Lung (tissue), 11 donors: ENCODE measurements at regions not wholly inside any gene's neighbourhood (a gene's known extent, or its start where the extent isn't known, plus 50 kb on each side); places are given as distances from the start of the nearest gene placed in this dataset.

Experiments used
- ATAC-seq: fragments of 200-7000 bp; cut with Tn5 transposase; one replicate; pipeline ENCODE4 v1.9.1; 2020; ENCODE audit warnings: moderate number of reproducible peaks; ENCODE audit not compliant: insufficient read depth, low FRiP score
- DNase-seq, 3 donors: peaks; one replicate each; pipeline ENCODE4 v3.0.0-alpha.2; 2013 to 2017
- H3K27ac ChIP-seq, 2 donors: one replicate each; pipeline ENCODE4 v1.5.1; 2013; ENCODE audit warnings: mild to moderate bottlenecking in 2 of 2, moderate library complexity in 2 of 2, control low read depth in 1 of 2, inconsistent platforms in 1 of 2, low read depth in 1 of 2, low read length in 1 of 2
- H3K27me3 ChIP-seq, 3 donors: one replicate each; pipeline ENCODE4 v1.5.1; 2013; ENCODE audit warnings: low read length in 2 of 3; ENCODE audit not compliant: control insufficient read depth in 3 of 3, insufficient read depth in 3 of 3
- H3K36me3 ChIP-seq, 4 donors: one replicate each; pipeline ENCODE4 v1.5.1; 2013; ENCODE audit warnings: low read length in 4 of 4, mild to moderate bottlenecking in 1 of 4, moderate library complexity in 1 of 4; ENCODE audit not compliant: control insufficient read depth in 4 of 4, insufficient read depth in 4 of 4
- H3K4me1 ChIP-seq, 5 donors: one replicate each; pipeline ENCODE4 v1.5.1; 2013; ENCODE audit warnings: low read length in 5 of 5, mild to moderate bottlenecking in 2 of 5, moderate library complexity in 1 of 5; ENCODE audit not compliant: control insufficient read depth in 5 of 5, insufficient read depth in 5 of 5
- H3K4me3 ChIP-seq: one replicate; pipeline ENCODE4 v1.5.1; 2013; ENCODE audit warnings: mild to moderate bottlenecking, control low read depth, moderate library complexity
- H3K9ac ChIP-seq, 2 donors: one replicate each; pipeline ENCODE4 v1.5.1; 2013; ENCODE audit warnings: low read length in 2 of 2, control low read depth in 1 of 2; ENCODE audit not compliant: insufficient read depth in 1 of 2
- H3K9me3 ChIP-seq, 4 donors: one replicate each; pipeline ENCODE4 v1.5.1; 2013; ENCODE audit warnings: low read length in 3 of 4, mild to moderate bottlenecking in 1 of 4, moderate library complexity in 1 of 4; ENCODE audit not compliant: control insufficient read depth in 4 of 4, insufficient read depth in 3 of 4
- WGBS, 2 donors: extraction: QIAGEN DNeasy Blood & Tissue Kit; methylation state at CpG; one replicate each; pipeline ENCODE4 v1.1.7; 2013; 5-methylcytosine and 5-hydroxymethylcytosine counted together
- TF ChIP-seq, protein P1 (sequence below): IDR thresholded peaks from 2 replicates; pipeline ENCODE4 v1.5.1; 2012; ENCODE audit warnings: mild to moderate bottlenecking; ENCODE audit errors: control extremely low read depth, extremely low read depth
- donor health status: control.
- donor health status: control.
- donor health status: Bipolar disorder and iron deficiency.
- donor health status: healthy.
- donor health status: DM: yes; HTN: yes; CAD: no.

- Histone ChIP-seq H3K9me3 (peaks cover 0 to 2% (median 0%) of the 10 kb centered on the region in 4 donors), H3K27ac (no peak overlapping the region), H3K4me3 (no peak overlapping the region), H3K36me3 (no peaks in the 10 kb centered on the region), H3K9ac (no peak overlapping the region), H3K27me3 (no peaks in the 10 kb centered on the region), H3K4me1 (peaks cover 0 to 9% (median 0%) of the 10 kb centered on the region in 5 donors)
- no peak for ATAC-seq
- 81 to 88% methylated on average over 4 of the region's 4 CpGs for WGBS, 2 donors
- TF ChIP-seq, protein P1, sequence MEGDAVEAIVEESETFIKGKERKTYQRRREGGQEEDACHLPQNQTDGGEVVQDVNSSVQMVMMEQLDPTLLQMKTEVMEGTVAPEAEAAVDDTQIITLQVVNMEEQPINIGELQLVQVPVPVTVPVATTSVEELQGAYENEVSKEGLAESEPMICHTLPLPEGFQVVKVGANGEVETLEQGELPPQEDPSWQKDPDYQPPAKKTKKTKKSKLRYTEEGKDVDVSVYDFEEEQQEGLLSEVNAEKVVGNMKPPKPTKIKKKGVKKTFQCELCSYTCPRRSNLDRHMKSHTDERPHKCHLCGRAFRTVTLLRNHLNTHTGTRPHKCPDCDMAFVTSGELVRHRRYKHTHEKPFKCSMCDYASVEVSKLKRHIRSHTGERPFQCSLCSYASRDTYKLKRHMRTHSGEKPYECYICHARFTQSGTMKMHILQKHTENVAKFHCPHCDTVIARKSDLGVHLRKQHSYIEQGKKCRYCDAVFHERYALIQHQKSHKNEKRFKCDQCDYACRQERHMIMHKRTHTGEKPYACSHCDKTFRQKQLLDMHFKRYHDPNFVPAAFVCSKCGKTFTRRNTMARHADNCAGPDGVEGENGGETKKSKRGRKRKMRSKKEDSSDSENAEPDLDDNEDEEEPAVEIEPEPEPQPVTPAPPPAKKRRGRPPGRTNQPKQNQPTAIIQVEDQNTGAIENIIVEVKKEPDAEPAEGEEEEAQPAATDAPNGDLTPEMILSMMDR, result no peak
- DNase-seq, result no peak
These were observed 135.3 kb downstream of the YIPF5 start for GRCh38 chr5:144035046-144035740.

GRCh38 chr5:144036476-144036875, 134.0 kb downstream of the YIPF5 start:
- H3K27ac ChIP-seq, result no peak overlapping the region
- no peak for DNase-seq
- peaks cover 0 to 9% (median 0%) of the 10 kb centered on the region in 5 donors for H3K4me1 ChIP-seq
- H3K9ac ChIP-seq, result no peak overlapping the region
- no peak for ATAC-seq
- no peaks in the 10 kb centered on the region for H3K36me3 ChIP-seq
- TF ChIP-seq, protein P1, result no peak
- peaks cover 0 to 2% (median 0%) of the 10 kb centered on the region in 4 donors for H3K9me3 ChIP-seq
- H3K27me3 ChIP-seq, result no peaks in the 10 kb centered on the region
- no peak overlapping the region for H3K4me3 ChIP-seq
- WGBS, 2 donors, result 84 to 87% methylated on average over 3 of the region's 3 CpGs

GRCh38 chr5:144040615-144041305, 129.7 kb downstream of the YIPF5 start:
- Histone ChIP-seq H3K27ac (no peak overlapping the region), H3K9me3 (peaks cover 0 to 2% (median 0%) of the 10 kb centered on the region in 4 donors), H3K4me3 (no peak overlapping the region), H3K27me3 (no peaks in the 10 kb centered on the region), H3K9ac (no peak overlapping the region), H3K36me3 (no peaks in the 10 kb centered on the region), H3K4me1 (peaks cover 0 to 6% (median 0%) of the 10 kb centered on the region in 5 donors)
- WGBS, 2 donors, result 79% methylated on average over 2 of the region's 2 CpGs
- TF ChIP-seq, protein P1, result no peak
- peak in 2 of 3 donors; percentile 14 to 36 for DNase-seq
- ATAC-seq, result no peak
